ENCODE measurements at regions not wholly inside any gene's neighbourhood (a gene's known extent, or its start where the extent isn't known, plus 50 kb on each side); places are given as distances from the start of the nearest gene placed in this dataset.

DNA sequence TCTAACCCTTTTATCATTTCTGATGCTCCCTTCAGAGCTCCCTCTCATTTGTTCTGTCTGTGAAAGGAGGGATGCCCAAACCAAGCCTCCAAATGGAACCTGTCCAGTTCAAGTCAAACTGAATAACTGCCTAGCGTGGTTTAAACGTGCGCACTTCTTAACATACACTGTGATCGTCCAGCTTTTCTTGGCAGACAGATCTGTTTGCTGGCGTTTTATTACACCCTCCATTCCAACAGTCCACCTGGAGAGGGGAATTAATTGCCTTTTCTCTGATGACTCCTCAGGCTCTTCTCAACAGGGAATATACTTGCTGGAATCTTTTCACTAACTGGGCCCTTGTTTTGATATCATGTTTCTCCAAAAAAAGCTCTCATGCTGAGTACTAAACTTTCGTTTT is 379.2 kb upstream of the POU3F3 start:
- TF ChIP-seq SRSF9 (IDR thresholded peaks at IDR 0.05; ENCODE audit: borderline replicate concordance, insufficient read depth, low read depth, low read length, poor library complexity, severe bottlenecking) (no peak), HCFC1 (IDR thresholded peaks at IDR 0.05; ENCODE audit: low read depth, low read length) (no peak), POLR2A (IDR thresholded peaks at IDR 0.05; ENCODE audit: insufficient read depth in 1 of 2, low read depth in 2 of 2, low read length in 2 of 2) (no peak), HOXA7 (CRISPR knock-in tag; IDR thresholded peaks at IDR 0.05) (no peak), MAFF (IDR thresholded peaks at IDR 0.05; ENCODE audit: low read depth, low read length) (no peak), JUN (CRISPR knock-in tag; IDR thresholded peaks at IDR 0.05) (no peak)
- TF ChIP-seq, protein P1, sequence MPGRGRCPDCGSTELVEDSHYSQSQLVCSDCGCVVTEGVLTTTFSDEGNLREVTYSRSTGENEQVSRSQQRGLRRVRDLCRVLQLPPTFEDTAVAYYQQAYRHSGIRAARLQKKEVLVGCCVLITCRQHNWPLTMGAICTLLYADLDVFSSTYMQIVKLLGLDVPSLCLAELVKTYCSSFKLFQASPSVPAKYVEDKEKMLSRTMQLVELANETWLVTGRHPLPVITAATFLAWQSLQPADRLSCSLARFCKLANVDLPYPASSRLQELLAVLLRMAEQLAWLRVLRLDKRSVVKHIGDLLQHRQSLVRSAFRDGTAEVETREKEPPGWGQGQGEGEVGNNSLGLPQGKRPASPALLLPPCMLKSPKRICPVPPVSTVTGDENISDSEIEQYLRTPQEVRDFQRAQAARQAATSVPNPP (CRISPR knock-in tag; IDR thresholded peaks at IDR 0.05) = no peak

Measured in HepG2 (cell line).